ENCODE measurements at regions not wholly inside any gene's neighbourhood (a gene's known extent, or its start where the extent isn't known, plus 50 kb on each side); places are given as distances from the start of the nearest gene placed in this dataset.

DNA sequence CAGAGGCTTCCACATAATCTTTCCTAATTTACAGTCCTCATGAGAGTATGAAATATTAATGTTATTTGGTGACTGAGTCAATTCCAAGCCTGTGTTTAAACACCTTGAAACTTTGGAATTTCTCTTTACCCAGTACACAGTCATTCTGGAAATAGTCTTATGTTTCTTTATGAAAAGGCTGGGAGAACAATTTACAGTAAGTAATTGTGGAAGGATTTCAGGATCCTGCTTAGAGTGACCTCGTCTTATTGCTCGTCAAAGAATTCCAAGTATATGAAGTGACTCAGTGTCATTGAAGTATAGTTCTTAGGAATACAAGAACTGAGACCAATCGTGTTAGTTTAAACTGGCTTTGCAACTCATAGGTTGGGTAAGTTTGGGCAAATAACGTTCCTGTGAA lies 634.2 kb downstream of the SLC16A7 start:
- DNase-seq (ENCODE audit: low read depth in 1 of 2, low spot score in 2 of 2) (no peak), FAIRE-seq (no peak)
- H3K23ac ChIP-seq (ENCODE audit: insufficient read length) = no peak overlapping the region
- no peaks in the 10 kb centered on the region for H3K79me1 ChIP-seq (ENCODE audit: low read depth, low read length)
- H3K9me3 ChIP-seq (ENCODE audit: insufficient read depth in 2 of 2, low read depth in 1 of 2, low read length in 1 of 2) = no peaks in the 10 kb centered on the region
- no peaks in the 10 kb centered on the region for H4K20me1 ChIP-seq (replicated peaks in 1 of 2; ENCODE audit: control insufficient read depth in 1 of 2, insufficient read depth in 2 of 2, low read length in 2 of 2)
- H4K8ac ChIP-seq (ENCODE audit: extremely low read depth, insufficient read depth, low read length) = no peak overlapping the region
- H3K4me2 ChIP-seq (ENCODE audit: insufficient read depth in 1 of 2, low read depth in 2 of 2, low read length in 2 of 2) = no peak overlapping the region
- H2BK120ac ChIP-seq (replicated peaks; ENCODE audit: low read depth, low read length) = no peak overlapping the region
- CTCF ChIA-PET (ENCODE audit: partially characterized antibody) = no interaction called here
- no peak overlapping the region for H2BK5ac ChIP-seq (ENCODE audit: low read depth, low read length)
- peaks cover 0 to 4% (median 0%) of the 10 kb centered on the region in 4 experiments; a peak in 1 of 7 replicates for H3K4me1 ChIP-seq (replicated peaks in 1 of 4; ENCODE audit: control insufficient read depth in 3 of 4, insufficient read depth in 4 of 4, low read length in 3 of 4)
- no peak overlapping the region for H2AK5ac ChIP-seq (ENCODE audit: low read depth, low read length)
- no peak overlapping the region for H2AFZ ChIP-seq (ENCODE audit: low read length)
- H3K18ac ChIP-seq (ENCODE audit: extremely low read depth, low read length) = no peak overlapping the region
- no peak overlapping the region for H2BK15ac ChIP-seq (ENCODE audit: low read length)
- H3K27me3 ChIP-seq (replicated peaks in 1 of 4; ENCODE audit: control insufficient read depth in 3 of 4, extremely low read depth in 1 of 4, insufficient read depth in 3 of 4, low read length in 3 of 4) = no peaks in the 10 kb centered on the region
- H3K14ac ChIP-seq (ENCODE audit: insufficient read length) = no peak overlapping the region
- no peak overlapping the region for H3K56ac ChIP-seq (replicated peaks; ENCODE audit: insufficient read length, low read depth, low read length)
- H4K5ac ChIP-seq (ENCODE audit: insufficient read length, low read depth, low read length) = no peak overlapping the region
- H2BK20ac ChIP-seq (ENCODE audit: low read length) = no peak overlapping the region
- H3K9ac ChIP-seq (replicated peaks in 1 of 4; ENCODE audit: extremely low read depth in 1 of 4, low read depth in 3 of 4, low read length in 3 of 4) = no peak overlapping the region
- no peaks in the 10 kb centered on the region for H3K23me2 ChIP-seq (ENCODE audit: low read depth, low read length)
- H3K27ac ChIP-seq (ENCODE audit: low read depth, low read length) = no peak overlapping the region
- no peak overlapping the region for H3K4ac ChIP-seq (replicated peaks; ENCODE audit: insufficient read length, low read depth, low read length)
- no peaks in the 10 kb centered on the region for H3K79me2 ChIP-seq (ENCODE audit: control insufficient read depth in 1 of 2, insufficient read depth in 2 of 2, low read length in 2 of 2)
- POLR2A ChIA-PET (ENCODE audit: partially characterized antibody) = no interaction called here
- H2BK12ac ChIP-seq (ENCODE audit: low read depth, low read length) = no peak overlapping the region
- 93% methylated on average over 4 of the region's 4 CpGs; no CpG with 5 or more reads in 1 of the 2 experiments for WGBS, 2 experiments (ENCODE audit: extremely low coverage in 1 of 2, insufficient coverage in 1 of 2, insufficient read length in 1 of 2, insufficient replicate concordance in 2 of 2, low coverage in 1 of 2, low lambda C conversion rate in 2 of 2, missing lambda C conversion rate in 1 of 2)
- H3K4me3 ChIP-seq (ENCODE audit: extremely low read depth in 1 of 4, insufficient read depth in 2 of 4, low read depth in 3 of 4, low read length in 4 of 4) = no peak overlapping the region
- no peaks in the 10 kb centered on the region for H3K36me3 ChIP-seq (ENCODE audit: control insufficient read depth in 2 of 4, insufficient read depth in 4 of 4, low read length in 3 of 4)
- no peak overlapping the region for H4K91ac ChIP-seq (replicated peaks; ENCODE audit: insufficient read length, low read length)
- TF ChIP-seq HDAC6 (IDR thresholded peaks at IDR 0.05; ENCODE audit: low read depth, low read length) = no peak
- no peak for TF ChIP-seq PHF8 (conservative IDR thresholded peaks at IDR 0.05; ENCODE audit: low read depth, low read length)
- no peak for TF ChIP-seq POU5F1 (IDR thresholded peaks at IDR 0.05; ENCODE audit: low read depth, low read length)
- no peak for TF ChIP-seq CBX5 (IDR thresholded peaks at IDR 0.05; ENCODE audit: low read depth, low read length)
- TF ChIP-seq RXRA (IDR thresholded peaks at IDR 0.05; ENCODE audit: insufficient read depth, low read depth, low read length) = no peak
- no peak for TF ChIP-seq SAP30 (IDR thresholded peaks at IDR 0.05; ENCODE audit: insufficient read depth, insufficient replicate concordance, low read length)
- no peak for TF ChIP-seq CEBPB (IDR thresholded peaks at IDR 0.05; ENCODE audit: low read depth, low read length)
- no peak for TF ChIP-seq CREB1 (IDR thresholded peaks at IDR 0.05)
- TF ChIP-seq, protein P1, sequence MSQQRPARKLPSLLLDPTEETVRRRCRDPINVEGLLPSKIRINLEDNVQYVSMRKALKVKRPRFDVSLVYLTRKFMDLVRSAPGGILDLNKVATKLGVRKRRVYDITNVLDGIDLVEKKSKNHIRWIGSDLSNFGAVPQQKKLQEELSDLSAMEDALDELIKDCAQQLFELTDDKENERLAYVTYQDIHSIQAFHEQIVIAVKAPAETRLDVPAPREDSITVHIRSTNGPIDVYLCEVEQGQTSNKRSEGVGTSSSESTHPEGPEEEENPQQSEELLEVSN (IDR thresholded peaks at IDR 0.05) = no peak
- no peak for TF ChIP-seq SUZ12 (IDR thresholded peaks at IDR 0.05; ENCODE audit: low read length)
- TF ChIP-seq GABPA (IDR thresholded peaks at IDR 0.05; ENCODE audit: borderline replicate concordance, insufficient read depth, low read length) = no peak
- no peak for TF ChIP-seq YY1 (IDR thresholded peaks at IDR 0.05; ENCODE audit: low read depth, low read length)
- no peak for TF ChIP-seq BCL11A (IDR thresholded peaks at IDR 0.05; ENCODE audit: low read depth in 2 of 2, low read length in 2 of 2)
- no peak for TF ChIP-seq KDM5A (IDR thresholded peaks at IDR 0.05; ENCODE audit: low read length)
- no peak for TF ChIP-seq CTBP2 (IDR thresholded peaks at IDR 0.05; ENCODE audit: borderline replicate concordance, insufficient read depth, insufficient read length, low read length)
